GM21528 (cell line): ENCODE measurements at regions not wholly inside any gene's neighbourhood (a gene's known extent, or its start where the extent isn't known, plus 50 kb on each side); places are given as distances from the start of the nearest gene placed in this dataset.

Experiments used
- ATAC-seq: cut with Tn5 transposase; IDR thresholded peaks from one replicate; pipeline ENCODE4 v1.9.1; 2021; ENCODE audit warnings: mild to moderate bottlenecking, moderate library complexity; ENCODE audit not compliant: unreplicated experiment, low FRiP score

DNA sequence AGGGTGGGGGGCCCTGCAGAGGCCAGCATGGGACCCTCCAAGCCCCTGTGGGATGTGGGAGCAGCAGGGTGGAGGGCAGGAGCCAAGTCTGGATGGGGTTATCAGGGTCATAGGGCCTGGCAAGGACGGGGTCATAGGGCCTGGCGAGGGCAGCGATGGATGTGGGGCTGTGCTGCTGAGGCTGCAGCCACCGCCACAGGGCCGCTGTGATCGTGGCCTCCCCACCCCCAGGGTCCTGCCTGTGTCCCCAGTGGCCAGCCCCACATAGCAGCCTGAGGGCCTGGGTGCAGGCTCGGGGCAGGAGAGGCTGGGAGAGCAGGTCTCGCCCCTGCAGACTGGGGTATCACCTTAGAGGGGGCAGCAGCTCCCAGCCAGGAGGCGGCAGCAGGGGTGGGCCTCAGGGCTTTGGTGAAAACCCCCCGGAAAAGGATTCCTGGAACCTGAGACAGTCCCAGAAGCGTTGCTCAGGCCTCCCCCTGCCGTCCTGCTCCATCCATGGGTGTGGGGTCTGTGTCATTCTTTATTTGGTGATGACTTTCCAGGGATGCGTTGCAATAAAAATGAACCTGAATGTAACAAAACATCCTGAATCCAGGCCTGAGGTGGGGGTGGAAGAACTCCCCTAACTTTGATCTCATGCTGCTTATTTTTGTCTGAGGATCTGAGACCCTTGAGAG is 107.3 kb upstream of the SHH start:
- ATAC-seq = no peak

GRCh38 chr7:155918720-155919390 is 106.6 kb upstream of the SHH start:
- ATAC-seq = no peak

DNA sequence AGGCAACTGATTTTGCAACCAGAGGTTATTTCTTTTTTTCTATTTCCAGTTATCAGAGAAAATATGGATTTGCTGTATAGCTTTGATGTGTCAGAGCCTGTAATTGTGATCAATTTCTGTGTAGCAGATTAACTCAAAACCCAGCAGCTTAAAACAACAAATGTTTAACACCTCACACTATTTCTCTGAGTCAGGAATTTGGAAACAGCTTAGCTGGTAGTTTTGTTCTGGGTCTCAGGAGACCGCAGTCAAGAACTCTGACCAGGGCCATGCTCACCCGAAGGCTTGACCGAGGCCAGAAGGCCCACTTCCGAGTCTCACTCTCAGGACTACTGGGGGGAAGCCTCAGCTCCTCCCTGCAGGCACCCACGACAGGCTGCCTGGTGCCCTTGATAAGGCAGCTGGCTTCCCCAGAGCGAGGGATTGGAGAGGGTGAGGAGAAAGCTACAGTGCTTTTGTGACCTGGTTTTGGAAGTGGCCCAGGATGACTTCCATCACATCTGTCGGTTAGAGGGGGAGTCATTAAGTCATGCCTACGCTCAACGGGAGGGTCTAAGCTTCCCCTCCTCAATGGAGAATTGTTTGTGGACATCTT is 105.7 kb upstream of the SHH start:
- ATAC-seq = no peak

- ATAC-seq = no peak
Measured at GRCh38 chr7:155916926-155917655, 104.8 kb upstream of the SHH start.

GRCh38 chr7:155914341-155914740 is 102.1 kb upstream of the SHH start:
- ATAC-seq = no peak

- no peak for ATAC-seq
Measured at GRCh38 chr7:155913719-155914118, 101.5 kb upstream of the SHH start.

DNA sequence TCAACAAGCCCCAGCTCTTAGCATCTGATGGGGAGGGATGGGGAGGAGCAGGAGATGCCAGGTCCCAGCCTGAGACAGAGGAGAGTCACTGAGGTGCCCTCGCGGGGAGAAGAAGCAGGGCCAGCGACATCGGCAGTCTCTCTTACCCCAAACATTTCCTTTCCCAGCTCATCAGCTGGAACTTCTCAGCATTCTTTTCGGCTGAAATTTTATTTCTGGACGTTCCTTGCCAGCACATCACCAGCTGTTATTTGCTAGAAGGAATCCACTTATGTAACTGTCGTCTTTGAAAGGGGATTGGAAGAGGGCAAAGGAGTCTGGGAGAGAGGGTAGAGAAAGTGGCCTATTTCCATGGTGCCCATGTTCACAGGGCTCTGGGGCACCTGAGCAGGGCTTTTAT is 101.0 kb upstream of the SHH start:
- ATAC-seq = no peak

GRCh38 chr7:155911471-155912105 is 99.3 kb upstream of the SHH start:
- no peak for ATAC-seq

DNA sequence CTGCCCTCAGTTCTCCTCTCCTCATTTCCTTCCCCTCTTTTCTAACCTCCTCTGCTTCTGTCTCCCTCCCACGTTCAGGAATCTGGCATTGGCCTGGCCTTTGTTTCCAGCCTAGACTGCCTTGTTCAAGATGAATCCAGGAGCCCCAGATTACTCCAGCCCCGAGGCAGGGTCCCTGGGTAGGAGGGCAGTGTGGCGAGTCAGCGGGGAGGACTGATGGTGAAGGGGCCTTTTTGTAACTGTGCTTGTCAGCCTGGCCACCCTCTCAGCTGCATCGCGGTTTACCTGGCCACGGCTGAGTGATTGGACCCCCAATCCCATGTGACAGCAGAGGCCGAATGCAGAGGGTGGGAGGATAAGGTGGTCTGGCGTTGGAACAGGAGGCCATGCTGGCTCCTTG is 96.1 kb upstream of the SHH start:
- ATAC-seq = no peak

- ATAC-seq = no peak
Measured at GRCh38 chr7:155907450-155908200, 95.4 kb upstream of the SHH start.

- ATAC-seq = no peak
Measured at GRCh38 chr7:155901176-155901575, 88.9 kb upstream of the SHH start.

DNA sequence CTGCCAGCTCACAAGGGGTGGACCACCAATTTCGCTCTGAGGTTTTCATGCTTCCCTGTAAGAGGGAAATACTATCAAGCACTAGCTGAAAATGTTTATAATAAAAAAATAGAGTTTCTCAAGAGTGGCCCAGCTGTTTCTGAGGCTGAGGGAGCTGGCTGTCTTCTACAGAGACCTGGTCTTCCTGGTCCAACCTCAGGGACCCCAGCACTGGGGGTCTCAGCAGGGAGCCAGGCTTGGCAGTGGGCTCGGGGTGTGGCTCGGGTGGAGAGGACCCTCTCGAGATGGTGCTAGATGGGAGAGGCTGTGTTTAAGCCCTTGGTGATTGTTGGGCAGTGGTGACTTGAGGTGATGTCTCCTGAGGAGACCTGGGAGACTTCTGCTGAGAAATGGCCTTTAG is 87.3 kb upstream of the SHH start:
- ATAC-seq = no peak

DNA sequence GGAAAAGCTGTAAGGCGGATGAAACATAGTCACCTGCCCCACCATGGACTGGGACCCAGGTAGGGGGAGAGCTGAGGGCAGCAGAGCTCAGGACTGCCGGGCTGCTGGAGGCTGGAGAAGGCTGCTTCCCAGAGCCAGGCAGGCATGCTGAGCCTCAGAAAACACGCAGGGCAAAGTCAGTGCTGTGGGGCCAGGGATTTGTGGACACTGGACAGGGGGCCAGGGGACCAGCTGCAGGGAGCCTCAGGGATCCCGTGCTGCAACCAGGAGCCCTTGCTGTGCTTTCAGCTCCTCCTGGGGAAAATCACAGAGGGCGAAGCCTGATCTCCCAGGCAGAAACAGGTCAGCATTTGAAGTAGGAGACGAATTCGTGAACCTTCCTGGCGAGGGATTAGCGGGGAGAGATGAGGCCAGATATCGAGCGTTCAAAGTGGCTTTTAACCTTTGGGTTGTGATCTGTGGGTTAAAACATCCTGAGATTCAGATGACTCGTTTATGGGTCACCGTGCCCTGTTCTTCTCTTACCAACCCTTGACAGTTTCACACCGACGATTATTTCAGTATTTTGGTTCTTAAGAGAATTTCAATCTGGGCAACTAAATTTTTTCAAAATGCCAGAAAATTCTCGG is 85.6 kb upstream of the SHH start:
- no peak for ATAC-seq

DNA sequence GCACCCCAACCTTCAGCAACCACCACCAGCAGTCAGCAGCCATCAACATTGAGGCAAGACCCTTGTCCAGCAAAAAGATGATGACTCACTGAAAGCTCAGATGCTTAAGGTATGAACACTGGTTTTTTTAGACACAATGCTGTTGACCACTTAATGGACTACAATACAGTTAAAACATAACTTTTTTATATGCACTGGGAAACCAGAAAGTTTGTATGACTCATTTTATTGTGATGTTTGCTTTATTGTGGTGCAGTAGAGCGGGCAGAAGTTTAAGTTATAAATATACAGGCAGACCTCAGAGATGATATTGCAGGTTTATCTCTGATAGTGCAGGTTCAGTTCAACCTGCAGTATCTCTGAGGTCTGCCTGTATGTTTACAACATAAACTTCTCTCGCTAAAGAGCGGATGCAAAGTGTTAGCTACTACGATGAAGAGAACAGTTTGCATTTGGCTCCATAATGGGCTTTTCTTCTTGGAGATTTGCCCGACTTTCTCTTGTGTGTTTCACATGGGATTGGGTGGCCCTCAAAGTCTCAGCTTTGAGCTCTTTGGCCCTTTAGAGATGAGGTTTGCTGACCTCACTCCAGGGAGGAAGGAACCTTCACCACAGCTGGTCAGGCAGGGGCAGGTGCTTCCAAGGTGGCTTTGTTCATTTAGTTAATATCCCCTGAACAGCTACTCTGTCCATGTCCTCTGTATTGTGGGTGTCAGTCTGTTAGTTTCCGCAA is 84.4 kb upstream of the SHH start:
- no peak for ATAC-seq

GRCh38 chr7:155893664-155894063 is 81.4 kb upstream of the SHH start:
- no peak for ATAC-seq

- ATAC-seq = no peak
Measured at GRCh38 chr7:155893176-155893575, 80.9 kb upstream of the SHH start.

DNA sequence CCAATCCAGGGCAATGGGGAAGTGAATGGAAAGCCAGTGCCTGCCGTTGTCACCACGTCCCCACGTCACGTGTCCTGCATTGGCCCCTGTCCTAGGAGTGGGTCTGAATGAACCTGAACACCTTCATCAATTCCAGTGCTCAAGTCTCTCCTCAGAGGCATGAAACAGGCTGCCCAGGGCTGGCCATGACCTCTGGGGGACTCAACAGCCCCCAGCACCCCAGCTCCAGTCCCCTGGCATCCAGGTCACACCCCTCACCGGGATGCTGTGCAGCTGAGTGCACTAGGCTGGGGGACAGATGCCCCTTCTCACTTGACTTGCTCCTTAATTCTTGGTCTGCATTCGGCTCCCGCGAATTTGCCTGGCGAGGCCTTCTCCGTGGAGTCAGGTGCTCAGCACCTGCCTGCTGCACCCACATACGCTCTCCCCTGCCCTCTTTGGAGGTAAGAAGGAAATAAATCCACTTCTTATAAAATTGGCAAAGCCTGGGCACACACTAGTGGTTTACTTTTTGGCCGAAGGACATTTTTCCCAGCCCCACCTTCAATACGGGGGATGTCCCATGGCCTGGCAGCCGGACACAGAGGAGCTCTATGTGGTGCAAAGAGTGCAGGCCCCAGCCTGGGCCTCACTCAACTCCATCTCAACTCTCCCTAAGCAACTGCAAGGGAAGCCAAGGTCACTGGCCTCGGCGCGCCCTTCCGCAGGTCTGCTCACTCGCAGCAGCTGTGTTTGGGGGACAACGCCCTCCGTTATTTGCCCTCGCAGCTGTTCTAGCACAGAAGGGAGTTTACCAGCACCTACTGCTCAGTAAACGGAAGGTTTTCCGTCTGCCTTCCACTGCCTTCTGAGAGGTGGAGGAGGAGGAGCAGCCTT is 77.6 kb upstream of the SHH start:
- ATAC-seq = no peak

GRCh38 chr7:155887174-155887525 is 74.9 kb upstream of the SHH start:
- ATAC-seq = no peak
